NCI-H2107 treated with DMSO at 0.1 percent for 48 hours (cell line): ENCODE measurements at regions not wholly inside any gene's neighbourhood (a gene's known extent, or its start where the extent isn't known, plus 50 kb on each side); places are given as distances from the start of the nearest gene placed in this dataset.
"Not testable (repeated sequence)": the region's sequence is repeated elsewhere in the genome, so short reads cannot be mapped to it uniquely, and the experiment has no call there.

Experiments used
- DNase-seq: peaks from one replicate; lab custom pipeline; 2025; ENCODE audit not compliant: unreplicated experiment; lab: John Stamatoyannopoulos, UW

- DNase-seq: no peak
Observed at GRCh38 chr6:163760860-163761259, 346.3 kb downstream of the QKI start.

- DNase-seq: no peak
Observed at GRCh38 chr6:163759542-163759941, 345.0 kb downstream of the QKI start.

GRCh38 chr6:163757520-163757919 lies 343.0 kb downstream of the QKI start:
- no peak for DNase-seq

GRCh38 chr6:163756079-163756478 lies 341.6 kb downstream of the QKI start:
- DNase-seq: no peak

GRCh38 chr6:163754866-163755265 lies 340.3 kb downstream of the QKI start:
- no peak for DNase-seq

- DNase-seq: no peak
Observed at GRCh38 chr6:163753430-163753829, 338.9 kb downstream of the QKI start.

- DNase-seq: no peak
Observed at GRCh38 chr6:163752446-163752845, 337.9 kb downstream of the QKI start.

- DNase-seq: no peak
Observed at GRCh38 chr6:163751032-163751525, 336.6 kb downstream of the QKI start.

GRCh38 chr6:163750431-163751031 lies 336.0 kb downstream of the QKI start:
- DNase-seq: no peak

- DNase-seq: no peak
Observed at GRCh38 chr6:163748886-163749285, 334.4 kb downstream of the QKI start.

GRCh38 chr6:163748036-163748435 lies 333.5 kb downstream of the QKI start:
- no peak for DNase-seq

- not testable (repeated sequence) for DNase-seq
Observed at GRCh38 chr6:163747058-163747457, 332.5 kb downstream of the QKI start.

GRCh38 chr6:163745536-163746400 lies 331.2 kb downstream of the QKI start:
- no peak for DNase-seq

- DNase-seq: no peak
Observed at GRCh38 chr6:163744256-163744925, 329.9 kb downstream of the QKI start.

- DNase-seq: no peak
Observed at GRCh38 chr6:163743796-163744195, 329.3 kb downstream of the QKI start.

GRCh38 chr6:163741743-163742363 lies 327.3 kb downstream of the QKI start:
- no peak for DNase-seq

GRCh38 chr6:163741342-163741741 lies 326.8 kb downstream of the QKI start:
- no peak for DNase-seq

GRCh38 chr6:163739966-163740365 lies 325.4 kb downstream of the QKI start:
- no peak for DNase-seq

GRCh38 chr6:163739408-163739725 lies 324.8 kb downstream of the QKI start:
- DNase-seq: no peak

- no peak for DNase-seq
Observed at GRCh38 chr6:163738725-163739407, 324.3 kb downstream of the QKI start.

- DNase-seq: no peak
Observed at GRCh38 chr6:163738304-163738703, 323.8 kb downstream of the QKI start.
